Breast epithelium (tissue), 3 donors: ENCODE measurements at regions not wholly inside any gene's neighbourhood (a gene's known extent, or its start where the extent isn't known, plus 50 kb on each side); places are given as distances from the start of the nearest gene placed in this dataset.

Experiments
- CTCF ChIP-seq, 3 donors: fragments of 450-650 bp; IDR thresholded peaks; one replicate each; pipeline ENCODE4 v1.5.1; 2016 to 2017; ENCODE audit warnings: antibody characterized with exemption in 3 of 3, mild to moderate bottlenecking in 3 of 3, moderate library complexity in 3 of 3
- POLR2A ChIP-seq: fragments of 450-650 bp; IDR thresholded peaks from one replicate; pipeline ENCODE4 v1.6.1; 2016; ENCODE audit warnings: antibody characterized with exemption, mild to moderate bottlenecking, moderate library complexity
- POLR2AphosphoS5 ChIP-seq, 3 donors: sonication (generic); formaldehyde crosslinking; IDR thresholded peaks; one replicate each; pipeline ENCODE4 v1.6.1; 2017; ENCODE audit warnings: antibody characterized with exemption in 3 of 3

- no peak for TF ChIP-seq CTCF (IDR thresholded peaks at IDR 0.05)
- TF ChIP-seq POLR2AphosphoS5 (IDR thresholded peaks at IDR 0.05), result no peak
- TF ChIP-seq POLR2A, result no peak
Measured at GRCh38 chr17:12538003-12538402, 127.7 kb upstream of the MYOCD start.
